CD14-positive monocyte (primary cell): ENCODE measurements at regions not wholly inside any gene's neighbourhood (a gene's known extent, or its start where the extent isn't known, plus 50 kb on each side); places are given as distances from the start of the nearest gene placed in this dataset.
A peak's percentile ranks its signal among the peaks of the same experiment; 100 is the strongest.

ENCODE experiments used
- DNase-seq, 3 donors: peaks; one replicate each; pipeline ENCODE4 v3.0.0-alpha.2; 2011 to 2022
- H2AFZ ChIP-seq: 2 replicates; pipeline ENCODE4 v1.6.0; 2012; ENCODE audit warnings: mild to moderate bottlenecking, low read depth, low read length, inconsistent platforms; ENCODE audit not compliant: insufficient read depth, poor library complexity, severe bottlenecking
- H3K27ac ChIP-seq, 2 donors: 1 replicate in 1 of 2; 2 replicates in 1 of 2; pipeline ENCODE4 v1.5.1; 2012 to 2013; ENCODE audit warnings: low read length in 2 of 2, control low read depth in 1 of 2, inconsistent platforms in 1 of 2, low read depth in 1 of 2, mild to moderate bottlenecking in 1 of 2
- H3K27me3 ChIP-seq, 2 donors: one replicate each; pipeline versions ENCODE4 v1.6.0 to v1.6.1; 2011 to 2013; ENCODE audit warnings: low read length in 2 of 2; ENCODE audit not compliant: control insufficient read depth in 2 of 2, insufficient read depth in 2 of 2
- H3K36me3 ChIP-seq, 2 donors: replicated peaks in 1 of 2; 1 replicate in 1 of 2; 2 replicates in 1 of 2; pipeline versions ENCODE4 v1.5.1 to v1.6.1; 2012 to 2013; ENCODE audit warnings: low read length in 2 of 2, control low read depth in 1 of 2, inconsistent platforms in 1 of 2, mild to moderate bottlenecking in 1 of 2; ENCODE audit not compliant: insufficient read depth in 2 of 2, control insufficient read depth in 1 of 2
- H3K4me1 ChIP-seq, 2 donors: 1 replicate in 1 of 2; 2 replicates in 1 of 2; pipeline versions ENCODE4 v1.5.1 to v1.6.1; 2012 to 2013; ENCODE audit warnings: low read length in 2 of 2, control low read depth in 1 of 2, inconsistent platforms in 1 of 2, mild to moderate bottlenecking in 1 of 2, moderate library complexity in 1 of 2; ENCODE audit not compliant: insufficient read depth in 2 of 2, control insufficient read depth in 1 of 2
- H3K4me2 ChIP-seq: replicated peaks from 2 replicates; pipeline ENCODE3; 2012; ENCODE audit warnings: low read length, moderate library complexity, mild to moderate bottlenecking; ENCODE audit not compliant: poor library complexity, severe bottlenecking; ENCODE audit errors: extremely low read depth
- H3K4me3 ChIP-seq, 3 experiments: fragments of 200-600 bp in 1 of 3; sonication (generic) in 1 of 3; replicated peaks in 1 of 3; 1 replicate in 2 of 3; 2 replicates in 1 of 3; pipeline ENCODE4 v1.5.1; 2011 to 2013; ENCODE audit warnings: low read length in 3 of 3, mild to moderate bottlenecking in 3 of 3, control low read depth in 2 of 3, low read depth in 2 of 3, inconsistent platforms in 1 of 3, moderate library complexity in 1 of 3
- H3K79me2 ChIP-seq: 2 replicates; pipeline ENCODE4 v1.6.0; 2012; ENCODE audit warnings: mild to moderate bottlenecking, control low read depth, inconsistent platforms, low read length, moderate library complexity; ENCODE audit not compliant: insufficient read depth
- H3K9ac ChIP-seq: 2 replicates; pipeline ENCODE4 v1.6.0; 2017; ENCODE audit warnings: low read length, mild to moderate bottlenecking; ENCODE audit not compliant: insufficient read depth, poor library complexity, severe bottlenecking
- H3K9me3 ChIP-seq, 2 donors: replicated peaks in 1 of 2; 1 replicate in 1 of 2; 2 replicates in 1 of 2; pipeline versions ENCODE4 v1.5.1 to v1.6.1; 2012 to 2013; ENCODE audit warnings: low read length in 2 of 2, control low read depth in 1 of 2; ENCODE audit not compliant: control insufficient read depth in 1 of 2, insufficient read depth in 1 of 2
- H4K20me1 ChIP-seq: 2 replicates; pipeline ENCODE4 v1.6.0; 2012; ENCODE audit warnings: mild to moderate bottlenecking, low read length, control low read depth, moderate library complexity; ENCODE audit not compliant: insufficient read depth
- H3K27ac Mint-ChIP-seq, 7 donors: one replicate each; pipeline ENCODE4 v1.8.0; 2020; ENCODE audit warnings: mild to moderate bottlenecking in 7 of 7, mixed read lengths in 7 of 7, moderate library complexity in 6 of 7, inconsistent platforms in 2 of 7
- H3K27me3 Mint-ChIP-seq, 3 donors: one replicate each; pipeline ENCODE4 v1.8.0; 2021 to 2022; ENCODE audit warnings: low read depth in 3 of 3, mild to moderate bottlenecking in 3 of 3, mixed read lengths in 3 of 3, moderate library complexity in 3 of 3, inconsistent platforms in 1 of 3
- H3K36me3 Mint-ChIP-seq, 2 donors: one replicate each; pipeline ENCODE4 v1.8.0; 2020; ENCODE audit warnings: mixed read lengths in 2 of 2, inconsistent platforms in 1 of 2, mild to moderate bottlenecking in 1 of 2
- H3K4me1 Mint-ChIP-seq: one replicate; pipeline ENCODE4 v1.8.0; 2020; ENCODE audit warnings: mild to moderate bottlenecking, mixed read lengths
- H3K4me3 Mint-ChIP-seq, 2 donors: one replicate each; pipeline ENCODE4 v1.8.0; 2020; ENCODE audit warnings: mild to moderate bottlenecking in 2 of 2, mixed read lengths in 2 of 2, moderate library complexity in 1 of 2
- H3K9me3 Mint-ChIP-seq, 7 donors: one replicate each; pipeline ENCODE4 v1.8.0; 2020 to 2022; ENCODE audit warnings: mixed read lengths in 7 of 7, mild to moderate bottlenecking in 6 of 7, moderate library complexity in 6 of 7, inconsistent platforms in 2 of 7
- CTCF ChIP-seq: fragments of 200-600 bp; IDR thresholded peaks from one replicate; pipeline ENCODE4 v1.8.0; 2022; ENCODE audit warnings: antibody characterized with exemption, mild to moderate bottlenecking
- WGBS: methylation state at CpG from one replicate; pipeline ENCODE4 v1.1.5; 2013; ENCODE audit warnings: missing lambda C conversion rate; ENCODE audit not compliant: insufficient coverage; 5-methylcytosine and 5-hydroxymethylcytosine counted together
- intact Hi-C, 2 donors: fragments of 100-400 bp; cut with micrococcal nuclease; formaldehyde crosslinking; loops; one replicate each; pipeline versions ENCODE4 v1.15.0 to v1.15.1; 2023

GRCh38 chrX:4935401-4935800 is 1222.0 kb upstream of the PRKX start:
- H3K9ac ChIP-seq, result peak overlapping the region; percentile 58
- no peaks in the 10 kb centered on the region for H4K20me1 ChIP-seq
- H3K27ac Mint-ChIP-seq, result peak overlapping the region; percentile 95 to 100 (median 99)
- H3K36me3 ChIP-seq, result no peaks in the 10 kb centered on the region
- peak; percentile 51 to 64 (median 59) for DNase-seq
- no peaks in the 10 kb centered on the region for H3K9me3 ChIP-seq
- peak overlapping the region; percentile 86 to 92 for H3K27ac ChIP-seq
- peaks cover 0 to 4% (median 2%) of the 10 kb centered on the region in 7 donors for H3K9me3 Mint-ChIP-seq
- peak overlapping the region in 2 of 3 experiments; percentile 40 to 52 for H3K4me3 ChIP-seq
- H3K4me1 ChIP-seq, result peaks cover 19 to 34% of the 10 kb centered on the region in 2 donors
- WGBS, result no CpG with 5 or more reads among the region's 2 CpGs
- H3K27me3 ChIP-seq, result no peaks in the 10 kb centered on the region
- H3K27me3 Mint-ChIP-seq, result peaks cover 0 to 2% (median 0%) of the 10 kb centered on the region in 3 donors
- no peak for TF ChIP-seq CTCF
- peaks cover 24% of the 10 kb centered on the region for H3K4me1 Mint-ChIP-seq
- no peaks in the 10 kb centered on the region for H3K36me3 Mint-ChIP-seq
- intact Hi-C loops, result no loop called here
- H2AFZ ChIP-seq, result no peak overlapping the region
- H3K4me3 Mint-ChIP-seq, result peak overlapping the region; percentile 60 to 64
- peak overlapping the region; percentile 60 for H3K4me2 ChIP-seq
- no peaks in the 10 kb centered on the region for H3K79me2 ChIP-seq

- Mint-ChIP-seq H3K27ac (no peak overlapping the region), H3K27me3 (peaks cover 0 to 2% (median 0%) of the 10 kb centered on the region in 3 donors), H3K9me3 (peaks cover 0 to 4% (median 2%) of the 10 kb centered on the region in 7 donors), H3K36me3 (no peaks in the 10 kb centered on the region), H3K4me1 (peaks cover 24% of the 10 kb centered on the region), H3K4me3 (no peak overlapping the region)
- Histone ChIP-seq H3K4me2 (no peak overlapping the region), H3K27ac (no peak overlapping the region), H4K20me1 (no peaks in the 10 kb centered on the region), H3K4me3 (no peak overlapping the region), H3K4me1 (peaks cover 19 to 34% of the 10 kb centered on the region in 2 donors), H2AFZ (no peak overlapping the region), H3K27me3 (no peaks in the 10 kb centered on the region), H3K36me3 (no peaks in the 10 kb centered on the region), H3K9ac (no peak overlapping the region), H3K9me3 (no peaks in the 10 kb centered on the region), H3K79me2 (no peaks in the 10 kb centered on the region)
- DNase-seq, result no peak
- intact Hi-C loops, result no loop called here
- no CpG with 5 or more reads among the region's 5 CpGs for WGBS
- no peak for TF ChIP-seq CTCF
These were observed 1219.3 kb upstream of the PRKX start for GRCh38 chrX:4932790-4933189.
